WTC11 (cell line): ENCODE measurements at regions not wholly inside any gene's neighbourhood (a gene's known extent, or its start where the extent isn't known, plus 50 kb on each side); places are given as distances from the start of the nearest gene placed in this dataset.

ENCODE experiments used
- ATAC-seq: fragments of 200-7000 bp; cut with Tn5 transposase; 2 replicates; pipeline ENCODE4 v1.10.0; 2021; ENCODE audit warnings: mild to moderate bottlenecking, moderate library complexity
- CTCF ChIA-PET: fragments of 300-600 bp; sonication (Branson Sonifier 250); formaldehyde crosslinking; loops from one replicate; lab custom pipeline; 2021; ENCODE audit warnings: antibody characterized with exemption; lab: Charles Lee
- POLR2A ChIA-PET: fragments of 350-600 bp; sonication (Branson Sonifier 250); formaldehyde crosslinking; loops from one replicate; lab custom pipeline; 2021; ENCODE audit warnings: antibody characterized with exemption; lab: Charles Lee
- DNase-seq: peaks from one replicate; pipeline ENCODE4 v3.0.0; 2021; ENCODE audit warnings: low spot score
- H3K27ac Mint-ChIP-seq: 2 replicates; pipeline ENCODE4 v1.8.0; 2021; ENCODE audit warnings: mixed read lengths
- H3K27me3 Mint-ChIP-seq: 2 replicates; pipeline ENCODE4 v1.8.0; 2021; ENCODE audit warnings: low read depth, mild to moderate bottlenecking, moderate library complexity, mixed read lengths
- H3K36me3 Mint-ChIP-seq: 2 replicates; pipeline ENCODE4 v1.8.0; 2021; ENCODE audit warnings: mixed read lengths
- H3K4me1 Mint-ChIP-seq: 2 replicates; pipeline ENCODE4 v1.8.0; 2022; ENCODE audit warnings: mixed read lengths
- H3K4me3 Mint-ChIP-seq: 2 replicates; pipeline ENCODE4 v1.8.0; 2021; ENCODE audit warnings: mild to moderate bottlenecking, moderate library complexity, mixed read lengths
- H3K9me3 Mint-ChIP-seq: 2 replicates; pipeline ENCODE4 v1.8.0; 2021; ENCODE audit warnings: mixed read lengths
- CBFB ChIP-seq: sonication (generic); formaldehyde crosslinking; IDR thresholded peaks from 2 replicates; pipeline ENCODE4 v1.8.1; 2022; ENCODE audit warnings: mild to moderate bottlenecking, low read depth, missing genetic modification reagents
- CREM ChIP-seq: sonication (generic); formaldehyde crosslinking; IDR thresholded peaks from 2 replicates; pipeline ENCODE4 v1.8.1; 2022; ENCODE audit warnings: mild to moderate bottlenecking, missing genetic modification reagents, moderate library complexity
- ESRRA ChIP-seq: sonication (generic); formaldehyde crosslinking; IDR thresholded peaks from 2 replicates; pipeline ENCODE4 v1.8.1; 2022; ENCODE audit warnings: mild to moderate bottlenecking, missing genetic modification reagents, borderline replicate concordance
- GABPB1 ChIP-seq: sonication (generic); formaldehyde crosslinking; IDR thresholded peaks from 2 replicates; pipeline ENCODE4 v1.8.1; 2023; ENCODE audit warnings: mild to moderate bottlenecking, missing genetic modification reagents
- HMGA2 ChIP-seq: fragments of 250-450 bp; sonication (Bioruptor Pico); IDR thresholded peaks from 2 replicates; pipeline ENCODE4 v1.4.0; 2021; ENCODE audit warnings: mild to moderate bottlenecking, moderate library complexity
- JAZF1 ChIP-seq: fragments of 250-450 bp; sonication (Bioruptor Pico); IDR thresholded peaks from 2 replicates; pipeline ENCODE4 v1.9.0; 2021; ENCODE audit warnings: moderate library complexity, mild to moderate bottlenecking, inconsistent platforms
- JUN ChIP-seq: sonication (generic); formaldehyde crosslinking; IDR thresholded peaks from 2 replicates; pipeline ENCODE4 v1.8.0; 2023; ENCODE audit warnings: mild to moderate bottlenecking, missing genetic modification reagents
- KAT7 ChIP-seq: sonication (generic); formaldehyde crosslinking; IDR thresholded peaks from 2 replicates; pipeline ENCODE4 v1.8.1; 2023; ENCODE audit warnings: missing genetic modification reagents, mild to moderate bottlenecking, borderline replicate concordance
- NFE2L1 ChIP-seq: sonication (generic); formaldehyde crosslinking; IDR thresholded peaks from 2 replicates; pipeline ENCODE4 v1.8.1; 2023; ENCODE audit warnings: missing genetic modification reagents
- SOX15 ChIP-seq: fragments of 250-450 bp; sonication (Bioruptor Pico); IDR thresholded peaks from 2 replicates; pipeline ENCODE4 v1.9.0; 2021; ENCODE audit warnings: mild to moderate bottlenecking
- SP1 ChIP-seq: sonication (generic); formaldehyde crosslinking; conservative IDR thresholded peaks from 2 replicates; pipeline ENCODE4 v1.8.1; 2022; ENCODE audit warnings: missing genetic modification reagents
- TCF7 ChIP-seq: sonication (generic); formaldehyde crosslinking; IDR thresholded peaks from 2 replicates; pipeline ENCODE4 v1.8.0; 2022; ENCODE audit warnings: mild to moderate bottlenecking, low read depth, missing genetic modification reagents, moderate library complexity
- TEAD4 ChIP-seq: sonication (generic); formaldehyde crosslinking; IDR thresholded peaks from 2 replicates; pipeline ENCODE4 v1.8.0; 2022; ENCODE audit warnings: mild to moderate bottlenecking, missing genetic modification reagents
- TP53 ChIP-seq: sonication (generic); formaldehyde crosslinking; IDR thresholded peaks from 2 replicates; pipeline ENCODE4 v1.8.1; 2023; ENCODE audit warnings: mild to moderate bottlenecking, missing genetic modification reagents
- ZNF219 ChIP-seq: sonication (generic); formaldehyde crosslinking; IDR thresholded peaks from 2 replicates; pipeline ENCODE4 v1.8.0; 2023; ENCODE audit warnings: missing genetic modification reagents, mild to moderate bottlenecking, borderline replicate concordance
- ZNF416 ChIP-seq: fragments of 250-450 bp; sonication (Bioruptor Pico); IDR thresholded peaks from 2 replicates; pipeline ENCODE4 v1.9.0; 2021; ENCODE audit warnings: mild to moderate bottlenecking, inconsistent platforms
- TF ChIP-seq, protein P1 (sequence below): fragments of 200-600 bp; IDR thresholded peaks from 2 replicates; pipeline ENCODE4 v1.8.0; 2022; ENCODE audit warnings: antibody characterized with exemption
- TF ChIP-seq, protein P2 (sequence below): sonication (generic); formaldehyde crosslinking; IDR thresholded peaks from 2 replicates; pipeline ENCODE4 v1.8.1; 2023; ENCODE audit warnings: mild to moderate bottlenecking, missing genetic modification reagents, moderate library complexity
- TF ChIP-seq, protein P3 (sequence below): fragments of 250-450 bp; sonication (Bioruptor Pico); IDR thresholded peaks from 2 replicates; pipeline ENCODE4 v2.1.2; 2022; ENCODE audit warnings: mild to moderate bottlenecking, moderate library complexity
- TF ChIP-seq, protein P4 (sequence below): sonication (generic); formaldehyde crosslinking; IDR thresholded peaks from 2 replicates; pipeline ENCODE4 v1.8.0; 2022; ENCODE audit warnings: mild to moderate bottlenecking, missing genetic modification reagents
- TF ChIP-seq, protein P5 (sequence below): sonication (generic); formaldehyde crosslinking; IDR thresholded peaks from 2 replicates; pipeline ENCODE4 v1.8.1; 2022; ENCODE audit warnings: mild to moderate bottlenecking, moderate library complexity, missing genetic modification reagents

DNA sequence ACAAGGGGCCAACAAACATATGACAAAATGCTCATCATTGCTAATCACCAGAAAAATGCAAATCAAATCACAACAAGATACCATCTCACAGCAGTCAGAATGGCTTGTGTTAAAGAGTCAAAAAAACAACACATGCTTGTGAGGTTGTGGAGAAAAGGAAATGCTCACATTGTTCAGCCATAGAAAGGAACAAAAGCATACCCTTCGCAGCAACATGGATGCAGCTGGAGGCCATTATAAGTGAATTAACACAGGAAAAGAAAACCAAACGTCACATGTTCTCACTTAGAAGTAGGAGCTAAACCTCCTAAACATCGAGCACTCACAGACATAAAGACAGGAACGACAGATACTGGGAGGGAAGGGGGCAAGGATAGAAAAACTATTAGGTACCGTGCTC lies 678.4 kb upstream of the GRM7 start (continued):
- TF ChIP-seq, protein P1, sequence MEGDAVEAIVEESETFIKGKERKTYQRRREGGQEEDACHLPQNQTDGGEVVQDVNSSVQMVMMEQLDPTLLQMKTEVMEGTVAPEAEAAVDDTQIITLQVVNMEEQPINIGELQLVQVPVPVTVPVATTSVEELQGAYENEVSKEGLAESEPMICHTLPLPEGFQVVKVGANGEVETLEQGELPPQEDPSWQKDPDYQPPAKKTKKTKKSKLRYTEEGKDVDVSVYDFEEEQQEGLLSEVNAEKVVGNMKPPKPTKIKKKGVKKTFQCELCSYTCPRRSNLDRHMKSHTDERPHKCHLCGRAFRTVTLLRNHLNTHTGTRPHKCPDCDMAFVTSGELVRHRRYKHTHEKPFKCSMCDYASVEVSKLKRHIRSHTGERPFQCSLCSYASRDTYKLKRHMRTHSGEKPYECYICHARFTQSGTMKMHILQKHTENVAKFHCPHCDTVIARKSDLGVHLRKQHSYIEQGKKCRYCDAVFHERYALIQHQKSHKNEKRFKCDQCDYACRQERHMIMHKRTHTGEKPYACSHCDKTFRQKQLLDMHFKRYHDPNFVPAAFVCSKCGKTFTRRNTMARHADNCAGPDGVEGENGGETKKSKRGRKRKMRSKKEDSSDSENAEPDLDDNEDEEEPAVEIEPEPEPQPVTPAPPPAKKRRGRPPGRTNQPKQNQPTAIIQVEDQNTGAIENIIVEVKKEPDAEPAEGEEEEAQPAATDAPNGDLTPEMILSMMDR: no peak
- TF ChIP-seq TEAD4 (CRISPR knock-in tag) (no peak), ZNF219 (CRISPR knock-in tag) (no peak), JAZF1 (no peak), CBFB (CRISPR knock-in tag) (no peak), ZNF416 (no peak), HMGA2 (CRISPR knock-in tag) (no peak), SOX15 (CRISPR knock-in tag) (no peak), NFE2L1 (CRISPR knock-in tag) (no peak), JUN (CRISPR knock-in tag) (no peak), TP53 (no peak), ESRRA (CRISPR knock-in tag) (no peak)
- TF ChIP-seq, protein P2, sequence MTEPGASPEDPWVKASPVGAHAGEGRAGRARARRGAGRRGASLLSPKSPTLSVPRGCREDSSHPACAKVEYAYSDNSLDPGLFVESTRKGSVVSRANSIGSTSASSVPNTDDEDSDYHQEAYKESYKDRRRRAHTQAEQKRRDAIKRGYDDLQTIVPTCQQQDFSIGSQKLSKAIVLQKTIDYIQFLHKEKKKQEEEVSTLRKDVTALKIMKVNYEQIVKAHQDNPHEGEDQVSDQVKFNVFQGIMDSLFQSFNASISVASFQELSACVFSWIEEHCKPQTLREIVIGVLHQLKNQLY (CRISPR knock-in tag): no peak

DNA sequence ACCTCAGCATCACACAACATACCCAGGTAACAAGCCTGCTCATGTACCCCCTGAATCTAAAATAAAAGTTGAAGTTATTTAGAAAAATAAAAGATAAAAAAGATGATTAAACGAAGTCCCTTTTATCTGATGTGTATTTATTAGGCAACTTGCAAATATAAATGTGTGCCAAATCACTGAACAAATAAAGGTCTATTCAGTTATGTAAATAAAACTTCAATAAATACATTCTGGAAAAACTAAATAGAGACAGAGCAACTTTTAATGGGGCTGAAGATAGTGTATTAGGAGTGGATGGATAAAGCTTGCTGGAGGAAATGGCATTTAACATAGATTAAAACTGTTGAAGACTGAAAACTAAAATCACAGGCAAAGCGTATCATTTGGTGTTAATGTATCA lies 678.0 kb upstream of the GRM7 start:
- Mint-ChIP-seq H3K9me3 (peaks cover 84% of the 10 kb centered on the region), H3K27me3 (peaks cover 3% of the 10 kb centered on the region; the same call in 1 of the 2 replicates), H3K36me3 (peaks cover 31% of the 10 kb centered on the region), H3K4me3 (no peak overlapping the region)
- POLR2A ChIA-PET: no interaction called here
- ATAC-seq: no peak
- CTCF ChIA-PET: no interaction called here
- TF ChIP-seq, protein P1: no peak
- TF ChIP-seq CREM (CRISPR knock-in tag) (no peak), TCF7 (CRISPR knock-in tag) (no peak), KAT7 (CRISPR knock-in tag) (no peak), GABPB1 (CRISPR knock-in tag) (no peak), SP1 (CRISPR knock-in tag) (no peak)
- TF ChIP-seq, protein P3, sequence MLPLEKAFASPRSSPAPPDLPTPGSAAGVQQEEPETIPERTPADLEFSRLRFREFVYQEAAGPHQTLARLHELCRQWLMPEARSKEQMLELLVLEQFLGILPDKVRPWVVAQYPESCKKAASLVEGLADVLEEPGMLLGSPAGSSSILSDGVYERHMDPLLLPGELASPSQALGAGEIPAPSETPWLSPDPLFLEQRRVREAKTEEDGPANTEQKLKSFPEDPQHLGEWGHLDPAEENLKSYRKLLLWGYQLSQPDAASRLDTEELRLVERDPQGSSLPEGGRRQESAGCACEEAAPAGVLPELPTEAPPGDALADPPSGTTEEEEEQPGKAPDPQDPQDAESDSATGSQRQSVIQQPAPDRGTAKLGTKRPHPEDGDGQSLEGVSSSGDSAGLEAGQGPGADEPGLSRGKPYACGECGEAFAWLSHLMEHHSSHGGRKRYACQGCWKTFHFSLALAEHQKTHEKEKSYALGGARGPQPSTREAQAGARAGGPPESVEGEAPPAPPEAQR: no peak
- TF ChIP-seq, protein P4, sequence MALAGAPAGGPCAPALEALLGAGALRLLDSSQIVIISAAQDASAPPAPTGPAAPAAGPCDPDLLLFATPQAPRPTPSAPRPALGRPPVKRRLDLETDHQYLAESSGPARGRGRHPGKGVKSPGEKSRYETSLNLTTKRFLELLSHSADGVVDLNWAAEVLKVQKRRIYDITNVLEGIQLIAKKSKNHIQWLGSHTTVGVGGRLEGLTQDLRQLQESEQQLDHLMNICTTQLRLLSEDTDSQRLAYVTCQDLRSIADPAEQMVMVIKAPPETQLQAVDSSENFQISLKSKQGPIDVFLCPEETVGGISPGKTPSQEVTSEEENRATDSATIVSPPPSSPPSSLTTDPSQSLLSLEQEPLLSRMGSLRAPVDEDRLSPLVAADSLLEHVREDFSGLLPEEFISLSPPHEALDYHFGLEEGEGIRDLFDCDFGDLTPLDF (CRISPR knock-in tag): no peak
- TF ChIP-seq, protein P5, sequence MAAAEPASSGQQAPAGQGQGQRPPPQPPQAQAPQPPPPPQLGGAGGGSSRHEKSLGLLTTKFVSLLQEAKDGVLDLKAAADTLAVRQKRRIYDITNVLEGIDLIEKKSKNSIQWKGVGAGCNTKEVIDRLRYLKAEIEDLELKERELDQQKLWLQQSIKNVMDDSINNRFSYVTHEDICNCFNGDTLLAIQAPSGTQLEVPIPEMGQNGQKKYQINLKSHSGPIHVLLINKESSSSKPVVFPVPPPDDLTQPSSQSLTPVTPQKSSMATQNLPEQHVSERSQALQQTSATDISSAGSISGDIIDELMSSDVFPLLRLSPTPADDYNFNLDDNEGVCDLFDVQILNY (CRISPR knock-in tag): no peak
- TF ChIP-seq, all 79 proteins: peak for 0
- Mint-ChIP-seq H3K27ac (no peak overlapping the region), H3K4me1 (peaks cover 20% of the 10 kb centered on the region)
- no peak for DNase-seq
